Endothelial cell of umbilical vein (primary cell): ENCODE measurements at regions not wholly inside any gene's neighbourhood (a gene's known extent, or its start where the extent isn't known, plus 50 kb on each side); places are given as distances from the start of the nearest gene placed in this dataset.

Experiments used
- BruUV-seq: library from RNA; stranded (reverse); fragments of 400-500 nt; replicated peaks from 2 replicates; lab custom pipeline; 2021; lab: Mats Ljungman, UMichigan
- CTCF ChIA-PET: fragments of 300-600, 350-600 bp; sonication (Branson Sonifier 250); formaldehyde crosslinking; loops from one replicate; lab custom pipeline; 2021; ENCODE audit warnings: antibody characterized with exemption, inconsistent platforms; lab: Charles Lee
- POLR2A ChIA-PET: fragments of 300-600, 350-600 bp; sonication (Branson Sonifier 250); formaldehyde crosslinking; loops from one replicate; lab custom pipeline; 2021; ENCODE audit warnings: antibody characterized with exemption, inconsistent platforms; lab: Charles Lee
- DNase-seq: peaks from one replicate; pipeline ENCODE4 v3.0.0-alpha.2; 2011; ENCODE audit warnings: low read depth, low spot score
- FAIRE-seq: peaks from 2 replicates; lab custom pipeline; 2011; peaks lifted over from hg19 to GRCh38; lab: Jason Lieb, UNC
- H2AFZ ChIP-seq: 2 replicates; pipeline ENCODE4 v1.6.0; 2012; ENCODE audit warnings: low read depth, low read length, control low read depth, inconsistent platforms
- H3K27ac ChIP-seq: 2 replicates; pipeline ENCODE4 v1.5.1; 2011; ENCODE audit warnings: low read depth, mild to moderate bottlenecking, control low read depth, low read length, moderate library complexity; ENCODE audit not compliant: insufficient read depth
- H3K27me3 ChIP-seq, 2 experiments: 2 replicates each; pipeline versions ENCODE4 v1.6.0 to v1.6.1; 2011; ENCODE audit warnings: low read length in 2 of 2, mixed read lengths in 1 of 2; ENCODE audit not compliant: control insufficient read depth in 2 of 2, insufficient read depth in 2 of 2
- H3K36me3 ChIP-seq, 2 experiments: 2 replicates in 1 of 2; 3 replicates in 1 of 2; pipeline ENCODE4 v1.5.1; 2011; ENCODE audit warnings: low read length in 2 of 2, mild to moderate bottlenecking in 1 of 2, moderate library complexity in 1 of 2; ENCODE audit not compliant: control insufficient read depth in 2 of 2, insufficient read depth in 2 of 2; ENCODE audit errors: extremely low read depth in 1 of 2
- H3K4me1 ChIP-seq: 3 replicates; pipeline ENCODE4 v1.5.1; 2011; ENCODE audit warnings: mild to moderate bottlenecking, low read length; ENCODE audit not compliant: control insufficient read depth, insufficient read depth; ENCODE audit errors: extremely low read depth
- H3K4me2 ChIP-seq: 2 replicates; pipeline ENCODE4 v1.6.1; 2011; ENCODE audit warnings: low read length, control low read depth, mixed read lengths; ENCODE audit not compliant: insufficient read depth
- H3K4me3 ChIP-seq, 3 experiments: fragments of 200-600 bp in 1 of 3; sonication (generic), shearing (Covaris generic) in 1 of 3; replicated peaks in 1 of 3; 2 replicates each; pipeline ENCODE4 v1.5.1; 2011 to 2016; ENCODE audit warnings: control low read depth in 3 of 3, low read length in 3 of 3, mild to moderate bottlenecking in 2 of 3, inconsistent platforms in 1 of 3, low read depth in 1 of 3, moderate library complexity in 1 of 3; ENCODE audit not compliant: insufficient read depth in 1 of 3
- H3K79me2 ChIP-seq: 2 replicates; pipeline ENCODE4 v1.6.0; 2012; ENCODE audit warnings: low read length, inconsistent platforms; ENCODE audit not compliant: control insufficient read depth, insufficient read depth
- H3K9ac ChIP-seq: replicated peaks from 2 replicates; pipeline ENCODE3; 2011; ENCODE audit warnings: low read length, control low read depth; ENCODE audit not compliant: insufficient read depth; ENCODE audit errors: extremely low read depth
- H3K9me1 ChIP-seq: replicated peaks from 3 replicates; pipeline ENCODE4 v1.6.0; 2011; ENCODE audit warnings: mild to moderate bottlenecking, low read length; ENCODE audit not compliant: control insufficient read depth, insufficient read depth; ENCODE audit errors: extremely low read depth
- H3K9me3 ChIP-seq: replicated peaks from 2 replicates; pipeline ENCODE4 v1.5.1; 2012; ENCODE audit warnings: low read length, inconsistent platforms; ENCODE audit not compliant: control insufficient read depth, insufficient read depth
- H4K20me1 ChIP-seq: replicated peaks from 2 replicates; pipeline ENCODE3; 2011; ENCODE audit warnings: mild to moderate bottlenecking, low read length; ENCODE audit not compliant: control insufficient read depth, insufficient read depth; ENCODE audit errors: extremely low read depth
- CTCF ChIP-seq, 2 donors: IDR thresholded peaks; 1 replicate in 1 of 2; 2 replicates in 1 of 2; pipeline ENCODE4 v1.5.1; 2011; ENCODE audit warnings: low read length in 2 of 2, mild to moderate bottlenecking in 2 of 2, moderate library complexity in 2 of 2, control low read depth in 1 of 2, inconsistent platforms in 1 of 2, low read depth in 1 of 2; ENCODE audit not compliant: insufficient read depth in 1 of 2; ENCODE audit errors: extremely low read depth in 1 of 2
- EZH2 ChIP-seq: IDR thresholded peaks from 2 replicates; pipeline ENCODE4 v1.6.1; 2012; ENCODE audit warnings: borderline replicate concordance, low read depth, mild to moderate bottlenecking, moderate library complexity, low read length, inconsistent platforms; ENCODE audit not compliant: severe bottlenecking
- FOS ChIP-seq: IDR thresholded peaks from 2 replicates; pipeline ENCODE4 v1.6.1; 2011; ENCODE audit warnings: mild to moderate bottlenecking, low read length, moderate library complexity, borderline replicate concordance; ENCODE audit not compliant: insufficient read depth
- GATA2 ChIP-seq: IDR thresholded peaks from 2 replicates; pipeline ENCODE4 v1.7.0; 2011; ENCODE audit warnings: low read depth, mild to moderate bottlenecking, moderate library complexity, mixed read lengths, low read length; ENCODE audit not compliant: insufficient read length, insufficient read depth
- JUN ChIP-seq: IDR thresholded peaks from 2 replicates; pipeline ENCODE4 v1.6.1; 2011; ENCODE audit warnings: borderline replicate concordance, low read depth; ENCODE audit not compliant: insufficient read length, insufficient read depth
- MAX ChIP-seq: IDR thresholded peaks from 2 replicates; pipeline ENCODE4 v1.6.1; 2011; ENCODE audit not compliant: insufficient read depth, insufficient read length
- MYC ChIP-seq: IDR thresholded peaks from one replicate; pipeline ENCODE4 v1.6.1; 2011; ENCODE audit warnings: mild to moderate bottlenecking, low read depth, low read length
- POLR2A ChIP-seq: IDR thresholded peaks from 2 replicates; pipeline ENCODE4 v1.6.1; 2012; ENCODE audit warnings: low read depth, mild to moderate bottlenecking, control low read depth, low read length
- POLR2AphosphoS5 ChIP-seq: IDR thresholded peaks from 2 replicates; pipeline ENCODE4 v1.6.1; 2012; ENCODE audit warnings: low read depth, mild to moderate bottlenecking, control low read depth, low read length, moderate library complexity; ENCODE audit not compliant: insufficient read depth
- dilution Hi-C: fragments of 300-500 bp; cut with MboI; formaldehyde crosslinking; loops from one replicate; pipeline ENCODE4 v1.15.0; 2019; ENCODE audit warnings: low sequenced_read_pairs; ENCODE audit not compliant: extremely low pct_ligation_motif_present
- intact Hi-C: fragments of 100-400 bp; cut with micrococcal nuclease; formaldehyde crosslinking; loops from one replicate; pipeline ENCODE4 v1.10.0; 2022

- dilution Hi-C loops = no loop called here
- DNase-seq = no peak
- BruUV-seq = no TSS peak
- Histone ChIP-seq H3K79me2 (no peaks in the 10 kb centered on the region), H3K9me1 (no peaks in the 10 kb centered on the region), H3K4me3 (no peak overlapping the region), H3K4me2 (no peak overlapping the region), H3K9me3 (peaks cover 4% of the 10 kb centered on the region), H3K27me3 (no peaks in the 10 kb centered on the region), H3K27ac (no peak overlapping the region), H3K36me3 (no peaks in the 10 kb centered on the region), H4K20me1 (no peaks in the 10 kb centered on the region), H2AFZ (no peak overlapping the region), H3K9ac (no peak overlapping the region), H3K4me1 (no peaks in the 10 kb centered on the region)
- FAIRE-seq = no peak
- TF ChIP-seq POLR2AphosphoS5 = no peak
- no peak for TF ChIP-seq FOS
- no peak for TF ChIP-seq GATA2
- TF ChIP-seq POLR2A = no peak
- no peak for TF ChIP-seq CTCF (IDR thresholded peaks at IDR 0.05; ENCODE audit: extremely low read depth in 1 of 2, insufficient read depth in 1 of 2, low read depth in 1 of 2, low read length in 2 of 2)
- no peak for TF ChIP-seq MAX
- TF ChIP-seq MYC = no peak
- TF ChIP-seq JUN = no peak
- TF ChIP-seq EZH2 = no peak
- intact Hi-C loops = no loop called here
- POLR2A ChIA-PET = no interaction called here
- CTCF ChIA-PET = no interaction called here
These were observed 623.2 kb downstream of the SLITRK5 start for GRCh38 chr13:88294368-88294767.
